SIG-M5 (cell line): ENCODE measurements at regions not wholly inside any gene's neighbourhood (a gene's known extent, or its start where the extent isn't known, plus 50 kb on each side); places are given as distances from the start of the nearest gene placed in this dataset.

Source experiments
- DNase-seq: peaks from one replicate; lab custom pipeline; 2025; lab: John Stamatoyannopoulos, UW

- no peak for DNase-seq
These were observed 279.2 kb downstream of the TLE3 start for GRCh38 chr15:69818529-69818928.

GRCh38 chr15:69819371-69819770 lies 278.3 kb downstream of the TLE3 start:
- DNase-seq: no peak

- DNase-seq: no peak
These were observed 276.9 kb downstream of the TLE3 start for GRCh38 chr15:69820819-69821218.

- no peak for DNase-seq
These were observed 274.4 kb downstream of the TLE3 start for GRCh38 chr15:69823223-69823907.

GRCh38 chr15:69824075-69824876 lies 273.4 kb downstream of the TLE3 start:
- DNase-seq: no peak

GRCh38 chr15:69824877-69825406 lies 272.8 kb downstream of the TLE3 start:
- DNase-seq: no peak

GRCh38 chr15:69825941-69826818 lies 271.5 kb downstream of the TLE3 start:
- DNase-seq: no peak

- DNase-seq: no peak
These were observed 270.9 kb downstream of the TLE3 start for GRCh38 chr15:69826819-69827175.

GRCh38 chr15:69827751-69828150 lies 270.0 kb downstream of the TLE3 start:
- no peak for DNase-seq

GRCh38 chr15:69828181-69828828 lies 269.4 kb downstream of the TLE3 start:
- no peak for DNase-seq

GRCh38 chr15:69829974-69830373 lies 267.7 kb downstream of the TLE3 start:
- no peak for DNase-seq

GRCh38 chr15:69830430-69830829 lies 267.3 kb downstream of the TLE3 start:
- DNase-seq: no peak

- no peak for DNase-seq
These were observed 266.8 kb downstream of the TLE3 start for GRCh38 chr15:69830876-69831275.

GRCh38 chr15:69834267-69834666 lies 263.4 kb downstream of the TLE3 start:
- no peak for DNase-seq

- DNase-seq: no peak
These were observed 263.0 kb downstream of the TLE3 start for GRCh38 chr15:69834761-69835160.

- DNase-seq: no peak
These were observed 261.7 kb downstream of the TLE3 start for GRCh38 chr15:69836048-69836447.

- DNase-seq: no peak
These were observed 261.0 kb downstream of the TLE3 start for GRCh38 chr15:69836526-69837230.

- DNase-seq: no peak
These were observed 259.4 kb downstream of the TLE3 start for GRCh38 chr15:69838338-69838737.

- DNase-seq: no peak
These were observed 258.7 kb downstream of the TLE3 start for GRCh38 chr15:69838994-69839393.

- no peak for DNase-seq
These were observed 256.4 kb downstream of the TLE3 start for GRCh38 chr15:69841113-69841828.

- DNase-seq: no peak
These were observed 254.9 kb downstream of the TLE3 start for GRCh38 chr15:69842851-69843250.
